AG04450 (cell line): ENCODE measurements at regions not wholly inside any gene's neighbourhood (a gene's known extent, or its start where the extent isn't known, plus 50 kb on each side); places are given as distances from the start of the nearest gene placed in this dataset.

ENCODE experiments used
- CTCF ChIA-PET: fragments of 300-600, 350-600 bp; formaldehyde crosslinking; extraction: SDS; loops from one replicate; lab custom pipeline; 2022; ENCODE audit warnings: antibody characterized with exemption, inconsistent platforms; lab: Charles Lee
- POLR2A ChIA-PET: fragments of 350-600 bp; formaldehyde crosslinking; extraction: SDS; loops from one replicate; lab custom pipeline; 2021; ENCODE audit warnings: antibody characterized with exemption, inconsistent platforms; lab: Yijun Ruan, JAX
- DNase-seq: peaks from one replicate; pipeline ENCODE4 v3.0.0-alpha.2; 2011; ENCODE audit warnings: low read depth, low spot score
- H3K27ac ChIP-seq: one replicate; pipeline ENCODE4 v1.5.1; 2012; ENCODE audit warnings: low read depth, low read length, control low read depth
- H3K27me3 ChIP-seq: one replicate; pipeline ENCODE4 v1.6.0; 2012; ENCODE audit warnings: low read length; ENCODE audit not compliant: control insufficient read depth, insufficient read depth
- H3K4me3 ChIP-seq: 2 replicates; pipeline ENCODE4 v1.5.1; 2011; ENCODE audit warnings: mild to moderate bottlenecking, low read depth, low read length, control low read depth
- H3K9me3 ChIP-seq: 2 replicates; pipeline ENCODE4 v1.5.1; 2012; ENCODE audit warnings: low read length; ENCODE audit not compliant: control insufficient read depth, insufficient read depth
- CTCF ChIP-seq: IDR thresholded peaks from 2 replicates; pipeline ENCODE4 v1.5.1; 2011; ENCODE audit warnings: low read depth, low read length, control low read depth, inconsistent platforms

- no peak for TF ChIP-seq CTCF
- Histone ChIP-seq H3K4me3 (no peak overlapping the region), H3K27me3 (no peaks in the 10 kb centered on the region), H3K9me3 (no peaks in the 10 kb centered on the region), H3K27ac (no peak overlapping the region)
- DNase-seq = no peak
- CTCF ChIA-PET = no interaction called here
- POLR2A ChIA-PET = no interaction called here
Observed at GRCh38 chr10:89909752-89910151, 208.4 kb downstream of the KIF20B start.

GRCh38 chr10:89915021-89915420 is 213.6 kb downstream of the KIF20B start:
- no peak overlapping the region for H3K4me3 ChIP-seq
- ChIA-PET CTCF (no interaction called here), POLR2A (no interaction called here)
- DNase-seq = no peak
- no peak overlapping the region for H3K27ac ChIP-seq
- no peak for TF ChIP-seq CTCF
- H3K9me3 ChIP-seq = no peaks in the 10 kb centered on the region
- no peaks in the 10 kb centered on the region for H3K27me3 ChIP-seq

- no peaks in the 10 kb centered on the region for H3K27me3 ChIP-seq
- no peaks in the 10 kb centered on the region for H3K9me3 ChIP-seq
- CTCF ChIA-PET = no interaction called here
- no peak for DNase-seq
- TF ChIP-seq CTCF = no peak
- no peak overlapping the region for H3K4me3 ChIP-seq
- POLR2A ChIA-PET = no interaction called here
- H3K27ac ChIP-seq = no peak overlapping the region
Observed at GRCh38 chr10:89915968-89916367, 214.6 kb downstream of the KIF20B start.

GRCh38 chr10:89916468-89917215 is 215.3 kb downstream of the KIF20B start:
- no peak overlapping the region for H3K27ac ChIP-seq
- no peak for TF ChIP-seq CTCF
- H3K27me3 ChIP-seq = no peaks in the 10 kb centered on the region
- ChIA-PET CTCF (no interaction called here), POLR2A (no interaction called here)
- H3K9me3 ChIP-seq = no peaks in the 10 kb centered on the region
- no peak for DNase-seq
- H3K4me3 ChIP-seq = no peak overlapping the region

GRCh38 chr10:89921403-89921802 is 220.0 kb downstream of the KIF20B start:
- POLR2A ChIA-PET = no interaction called here
- no peak for TF ChIP-seq CTCF
- CTCF ChIA-PET = no interaction called here

More at GRCh38 chr10:89921403-89921802, 220.0 kb downstream of the KIF20B start:
- H3K27ac ChIP-seq = no peak overlapping the region
- no peaks in the 10 kb centered on the region for H3K9me3 ChIP-seq
- no peaks in the 10 kb centered on the region for H3K27me3 ChIP-seq
- DNase-seq = no peak
- H3K4me3 ChIP-seq = no peak overlapping the region
